ENCODE measurements at regions not wholly inside any gene's neighbourhood (a gene's known extent, or its start where the extent isn't known, plus 50 kb on each side); places are given as distances from the start of the nearest gene placed in this dataset.

DNA sequence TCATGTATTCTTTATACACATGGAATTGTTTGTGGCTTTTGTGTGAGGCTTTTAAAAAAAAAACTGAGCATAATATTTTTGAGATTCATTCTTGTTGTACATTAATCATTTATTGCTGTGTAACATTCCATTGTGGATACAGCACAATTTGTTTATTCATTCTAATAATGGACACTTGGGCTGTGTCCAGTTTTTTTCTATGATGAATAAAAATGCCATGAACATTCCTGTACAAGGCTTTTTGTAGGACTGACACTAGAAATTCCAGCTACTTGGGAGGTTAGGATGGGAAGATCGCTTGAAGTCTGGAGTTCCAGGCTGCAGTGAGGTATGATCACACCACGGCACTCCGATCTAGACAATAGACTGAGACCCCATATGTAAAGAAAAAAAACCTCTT lies 254.3 kb upstream of the CACNA2D1 start (continued):
- no peak for TF ChIP-seq IRF3 (IDR thresholded peaks at IDR 0.05; ENCODE audit: low read depth, low read length)
- peak; percentile 48; the same call in 1 of the 2 replicates for TF ChIP-seq TEAD4 (IDR thresholded peaks at IDR 0.05; ENCODE audit: borderline replicate concordance, insufficient read depth)
- no peak for TF ChIP-seq SMC3 (IDR thresholded peaks at IDR 0.05; ENCODE audit: low read depth, low read length)
- no peak for TF ChIP-seq RXRA (IDR thresholded peaks at IDR 0.05; ENCODE audit: borderline replicate concordance, low read depth)
- TF ChIP-seq EZH2phosphoT487 (IDR thresholded peaks at IDR 0.05; ENCODE audit: borderline replicate concordance, low read depth) = no peak
- TF ChIP-seq ZBTB33 (IDR thresholded peaks at IDR 0.05; ENCODE audit: borderline replicate concordance, low read depth) = no peak
- no peak for TF ChIP-seq FOXM1 (IDR thresholded peaks at IDR 0.05; ENCODE audit: low read depth)
- peak; percentile 46; the same call in 1 of the 2 replicates for TF ChIP-seq JUND (IDR thresholded peaks at IDR 0.05)
- TF ChIP-seq FOSL2 (IDR thresholded peaks at IDR 0.05; ENCODE audit: borderline replicate concordance, low read depth) = peak; percentile 33; the same call in 1 of the 2 replicates
- TF ChIP-seq FOXJ3 (CRISPR knock-in tag; IDR thresholded peaks at IDR 0.05) = no peak
- no peak for TF ChIP-seq SIN3A (IDR thresholded peaks at IDR 0.05; ENCODE audit: borderline replicate concordance, low read depth, low read length)
- no peak for TF ChIP-seq GABPA (IDR thresholded peaks at IDR 0.05; ENCODE audit: low read depth)
- no peak for TF ChIP-seq YY1 (IDR thresholded peaks at IDR 0.05; ENCODE audit: low read depth)

- H3K27ac ChIP-seq (ENCODE audit: low read depth in 2 of 2, low read length in 1 of 2) = no peak overlapping the region
- 96% methylated on average over 3 of the region's 3 CpGs for WGBS (ENCODE audit: low lambda C conversion rate)
- no peaks in the 10 kb centered on the region for H3K9me2 ChIP-seq
- ChIA-PET POLR2A (no interaction called here), CTCF (interaction anchor here (0.7 kb wide), 1 partner anchor 17 kb away, joined by 3 read pairs; no protein-coding TSS in a partner anchor)
- H3K4me1 ChIP-seq (ENCODE audit: control insufficient read depth in 1 of 2, insufficient read depth in 2 of 2, low read depth in 1 of 2, low read length in 1 of 2) = peaks cover 3 to 4% of the 10 kb centered on the region in 2 experiments; a peak in 2 of 4 replicates
- TF ChIP-seq NFIC (IDR thresholded peaks at IDR 0.05; ENCODE audit: borderline replicate concordance) = no peak
- no peak for TF ChIP-seq RFX5 (IDR thresholded peaks at IDR 0.05; ENCODE audit: low read length)
- TF ChIP-seq SIN3A (IDR thresholded peaks at IDR 0.05; ENCODE audit: borderline replicate concordance, low read depth, low read length) = no peak
- no peak for TF ChIP-seq CHD2 (IDR thresholded peaks at IDR 0.05; ENCODE audit: low read length, partially characterized antibody)
- H3K9ac ChIP-seq = no peak overlapping the region
- no peak overlapping the region for H3K4me3 ChIP-seq (ENCODE audit: low read depth in 2 of 2, low read length in 1 of 2)
- no peak for DNase-seq
- no peak overlapping the region for H3K4me2 ChIP-seq
- 0 out of 2 replicates have a peak overlapping the region, but pooled peaks have one; percentile 1 for H2AFZ ChIP-seq (ENCODE audit: low read depth)
- H3K79me2 ChIP-seq (ENCODE audit: insufficient read depth) = no peaks in the 10 kb centered on the region
- no peaks in the 10 kb centered on the region for H3K9me3 ChIP-seq
- H3F3A ChIP-seq (replicated peaks; ENCODE audit: insufficient read depth) = peaks cover 5% of the 10 kb centered on the region
- no peaks in the 10 kb centered on the region for H4K20me1 ChIP-seq (ENCODE audit: insufficient read depth)
- no peaks in the 10 kb centered on the region for H3K27me3 ChIP-seq (ENCODE audit: insufficient read depth)
- H3K36me3 ChIP-seq (replicated peaks in 1 of 2; ENCODE audit: control insufficient read depth in 1 of 2, insufficient read depth in 2 of 2, low read length in 1 of 2) = no peaks in the 10 kb centered on the region
These were observed 253.1 kb upstream of the CACNA2D1 start for GRCh38 chr7:82696631-82697030.
